ENCODE measurements at regions not wholly inside any gene's neighbourhood (a gene's known extent, or its start where the extent isn't known, plus 50 kb on each side); places are given as distances from the start of the nearest gene placed in this dataset.

GRCh38 chr15:98311566-98312188 is 336.7 kb upstream of the IGF1R start:
- no peaks in the 10 kb centered on the region for H3K4me1 ChIP-seq
- H3K36me3 ChIP-seq (ENCODE audit: insufficient read depth in 1 of 2, low read depth in 1 of 2) = no peaks in the 10 kb centered on the region
- H3K4me3 ChIP-seq = no peak overlapping the region
- peaks cover 5% of the 10 kb centered on the region for H3K9me3 ChIP-seq
- TF ChIP-seq CTCF (IDR thresholded peaks at IDR 0.05) = peak; percentile 72
- H3K27me3 ChIP-seq (ENCODE audit: insufficient read depth in 3 of 3, low read length in 2 of 3) = peaks cover 0 to 4% (median 2%) of the 10 kb centered on the region in 3 donors
- 12 to 14% (median 13%) methylated on average over 8 of the region's 8 CpGs for WGBS, 3 donors
- ATAC-seq (peak in 1 of 4 donors; percentile 39), DNase-seq (peak; percentile 62 to 71)
- H3K27ac ChIP-seq = no peak overlapping the region
- intact Hi-C loops (cut with DNase I) = loop anchor here (2.0 to 5.0 kb wide), 2 partner anchors 111 to 115 kb away; no protein-coding TSS in a partner anchor

- ATAC-seq (no peak), DNase-seq (no peak)
- no peaks in the 10 kb centered on the region for H3K36me3 ChIP-seq (ENCODE audit: insufficient read depth in 1 of 2, low read depth in 1 of 2)
- H3K27me3 ChIP-seq (ENCODE audit: insufficient read depth in 3 of 3, low read length in 2 of 3) = peaks cover 0 to 4% (median 0%) of the 10 kb centered on the region in 3 donors
- no peak overlapping the region for H3K4me3 ChIP-seq
- WGBS, 3 donors = 84 to 92% (median 89%) methylated on average over 4 of the region's 4 CpGs
- intact Hi-C loops (cut with DNase I) = loop anchor here (2.0 to 5.0 kb wide), 2 partner anchors 109 to 114 kb away; no protein-coding TSS in a partner anchor
- no peaks in the 10 kb centered on the region for H3K4me1 ChIP-seq
- TF ChIP-seq CTCF (IDR thresholded peaks at IDR 0.05) = no peak
- peaks cover 5% of the 10 kb centered on the region for H3K9me3 ChIP-seq
- no peak overlapping the region for H3K27ac ChIP-seq
Observed at GRCh38 chr15:98312913-98313312, 335.4 kb upstream of the IGF1R start.

- Histone ChIP-seq H3K27ac (no peak overlapping the region), H3K4me1 (no peaks in the 10 kb centered on the region), H3K36me3 (ENCODE audit: insufficient read depth in 1 of 2, low read depth in 1 of 2) (no peaks in the 10 kb centered on the region), H3K4me3 (no peak overlapping the region), H3K9me3 (peaks cover 4% of the 10 kb centered on the region), H3K27me3 (ENCODE audit: insufficient read depth in 3 of 3, low read length in 2 of 3) (peaks cover 0 to 4% (median 0%) of the 10 kb centered on the region in 3 donors)
- no peak for TF ChIP-seq CTCF (IDR thresholded peaks at IDR 0.05)
- DNase-seq = no peak
- ATAC-seq = no peak
- intact Hi-C loops (cut with DNase I) = no loop called here
- 47 to 62% (median 49%) methylated on average over 3 of the region's 3 CpGs for WGBS, 3 donors
Observed at GRCh38 chr15:98315971-98316370, 332.4 kb upstream of the IGF1R start.

- H3K36me3 ChIP-seq (ENCODE audit: insufficient read depth in 1 of 2, low read depth in 1 of 2) = no peaks in the 10 kb centered on the region
- intact Hi-C loops (cut with DNase I) = no loop called here
- H3K27ac ChIP-seq = no peak overlapping the region
- H3K9me3 ChIP-seq = peaks cover 3% of the 10 kb centered on the region
- H3K4me1 ChIP-seq = no peaks in the 10 kb centered on the region
- no peak for ATAC-seq
- H3K27me3 ChIP-seq (ENCODE audit: insufficient read depth in 3 of 3, low read length in 2 of 3) = no peaks in the 10 kb centered on the region
- 42 to 50% (median 46%) methylated on average over 5 of the region's 5 CpGs for WGBS, 3 donors
- H3K4me3 ChIP-seq = no peak overlapping the region
- DNase-seq = no peak
- no peak for TF ChIP-seq CTCF (IDR thresholded peaks at IDR 0.05)
Observed at GRCh38 chr15:98321896-98322295, 326.4 kb upstream of the IGF1R start.

GRCh38 chr15:98322581-98322980 is 325.8 kb upstream of the IGF1R start:
- 91 to 94% (median 91%) methylated on average over 4 of the region's 4 CpGs for WGBS, 3 donors
- no peak for DNase-seq
- Histone ChIP-seq H3K4me3 (no peak overlapping the region), H3K36me3 (ENCODE audit: insufficient read depth in 1 of 2, low read depth in 1 of 2) (no peaks in the 10 kb centered on the region), H3K27me3 (ENCODE audit: insufficient read depth in 3 of 3, low read length in 2 of 3) (no peaks in the 10 kb centered on the region), H3K9me3 (peaks cover 3% of the 10 kb centered on the region), H3K4me1 (no peaks in the 10 kb centered on the region), H3K27ac (no peak overlapping the region)
- no peak for TF ChIP-seq CTCF (IDR thresholded peaks at IDR 0.05)
- intact Hi-C loops (cut with DNase I) = no loop called here
- ATAC-seq = no peak

Data from psoas muscle (tissue), 7 donors.